ENCODE measurements at regions not wholly inside any gene's neighbourhood (a gene's known extent, or its start where the extent isn't known, plus 50 kb on each side); places are given as distances from the start of the nearest gene placed in this dataset.

GRCh38 chr14:21875791-21876190 is 202.2 kb upstream of the OR4E1 start:
- TF ChIP-seq POLR2A (IDR thresholded peaks at IDR 0.05) (no peak), CTCF (IDR thresholded peaks at IDR 0.05) (no peak)

Measured in adrenal gland (tissue), 5 donors.